Endodermal cell (in vitro differentiated cells): ENCODE measurements at regions not wholly inside any gene's neighbourhood (a gene's known extent, or its start where the extent isn't known, plus 50 kb on each side); places are given as distances from the start of the nearest gene placed in this dataset.
A peak's percentile ranks its signal among the peaks of the same experiment; 100 is the strongest.

Source experiments
- DNase-seq: peaks from one replicate; pipeline ENCODE4 v3.0.0-alpha.2; 2017
- H3K27ac ChIP-seq: 2 replicates; pipeline ENCODE4 v1.5.1; 2013; ENCODE audit warnings: mild to moderate bottlenecking, low read depth, low read length, moderate library complexity
- H3K27me3 ChIP-seq: 2 replicates; pipeline ENCODE4 v1.6.1; 2013; ENCODE audit warnings: mild to moderate bottlenecking, low read length, moderate library complexity; ENCODE audit not compliant: insufficient read depth, control insufficient read depth, poor library complexity, severe bottlenecking
- H3K36me3 ChIP-seq: 2 replicates; pipeline ENCODE4 v1.7.0; 2013; ENCODE audit warnings: mild to moderate bottlenecking, low read length, moderate library complexity; ENCODE audit not compliant: control insufficient read depth, insufficient read depth
- H3K4me1 ChIP-seq: one replicate; pipeline ENCODE4 v1.7.0; 2013; ENCODE audit warnings: low read length; ENCODE audit not compliant: control insufficient read depth, insufficient read depth
- H3K4me3 ChIP-seq: 2 replicates; pipeline ENCODE4 v1.5.1; 2013; ENCODE audit warnings: mild to moderate bottlenecking, low read length, moderate library complexity
- H3K9ac ChIP-seq: 2 replicates; pipeline ENCODE4 v1.6.1; 2013; ENCODE audit warnings: mild to moderate bottlenecking, low read length, moderate library complexity; ENCODE audit not compliant: poor library complexity, severe bottlenecking; ENCODE audit errors: extremely low read depth
- H3K9me3 ChIP-seq: 2 replicates; pipeline ENCODE4 v1.6.1; 2013; ENCODE audit warnings: mild to moderate bottlenecking, low read length, moderate library complexity; ENCODE audit not compliant: control insufficient read depth
- H3K27ac Mint-ChIP-seq: 2 replicates; pipeline ENCODE4 v1.8.0; 2020; ENCODE audit warnings: mixed read lengths
- H3K27me3 Mint-ChIP-seq: 2 replicates; pipeline ENCODE4 v1.8.0; 2021; ENCODE audit warnings: mild to moderate bottlenecking, mixed read lengths; ENCODE audit not compliant: insufficient read depth
- H3K36me3 Mint-ChIP-seq: 2 replicates; pipeline ENCODE4 v1.8.0; 2020; ENCODE audit warnings: low read depth, mixed read lengths
- H3K4me1 Mint-ChIP-seq: 2 replicates; pipeline ENCODE4 v1.8.0; 2020; ENCODE audit warnings: mixed read lengths
- H3K4me3 Mint-ChIP-seq: 2 replicates; pipeline ENCODE4 v1.8.0; 2020; ENCODE audit warnings: mild to moderate bottlenecking, moderate library complexity, mixed read lengths
- H3K9me3 Mint-ChIP-seq: 2 replicates; pipeline ENCODE4 v1.8.0; 2020; ENCODE audit warnings: mild to moderate bottlenecking, mixed read lengths
- CTCF ChIP-seq: fragments of 200-600 bp; sonication (generic); conservative IDR thresholded peaks from 2 replicates; pipeline ENCODE4 v1.5.0; 2021; ENCODE audit warnings: antibody characterized with exemption, mild to moderate bottlenecking
- WGBS, 2 experiments: methylation state at CpG; one replicate each; pipeline versions ENCODE4 v1.1.5 to v1.1.7; 2013; ENCODE audit warnings: missing lambda C conversion rate in 2 of 2, mixed read lengths in 1 of 2; ENCODE audit not compliant: insufficient coverage in 1 of 2, insufficient read length in 1 of 2; 5-methylcytosine and 5-hydroxymethylcytosine counted together

GRCh38 chr3:27043328-27043955 is 325.7 kb downstream of the NEK10 start:
- H3K27ac ChIP-seq = no peak overlapping the region
- Mint-ChIP-seq H3K4me1 (peaks cover 47% of the 10 kb centered on the region), H3K36me3 (peaks cover 8% of the 10 kb centered on the region), H3K27ac (peak overlapping the region; percentile 81), H3K4me3 (no peak overlapping the region), H3K27me3 (no peaks in the 10 kb centered on the region), H3K9me3 (peaks cover 9% of the 10 kb centered on the region)
- H3K4me3 ChIP-seq = no peak overlapping the region
- no peak for DNase-seq
- no peaks in the 10 kb centered on the region for H3K36me3 ChIP-seq
- H3K27me3 ChIP-seq = no peaks in the 10 kb centered on the region
- H3K9ac ChIP-seq = no peak overlapping the region
- 38 to 53% methylated on average over 3 to 8 of the region's 8 CpGs for WGBS, 2 experiments
- peaks cover 21% of the 10 kb centered on the region for H3K9me3 ChIP-seq
- no peak for TF ChIP-seq CTCF
- H3K4me1 ChIP-seq = peaks cover 9% of the 10 kb centered on the region

- no peak for TF ChIP-seq CTCF
- Mint-ChIP-seq H3K27ac (no peak overlapping the region), H3K27me3 (no peaks in the 10 kb centered on the region), H3K9me3 (peaks cover 16% of the 10 kb centered on the region), H3K36me3 (peaks cover 6% of the 10 kb centered on the region), H3K4me1 (peaks cover 47% of the 10 kb centered on the region), H3K4me3 (no peak overlapping the region)
- peaks cover 28% of the 10 kb centered on the region for H3K9me3 ChIP-seq
- DNase-seq = no peak
- no peak overlapping the region for H3K9ac ChIP-seq
- no peak overlapping the region for H3K4me3 ChIP-seq
- no peaks in the 10 kb centered on the region for H3K27me3 ChIP-seq
- no peak overlapping the region for H3K27ac ChIP-seq
- WGBS, 2 experiments = 77 to 97% methylated on average over 2 of the region's 2 CpGs
- no peaks in the 10 kb centered on the region for H3K36me3 ChIP-seq
- H3K4me1 ChIP-seq = peaks cover 9% of the 10 kb centered on the region
Measured at GRCh38 chr3:27044931-27045481, 324.2 kb downstream of the NEK10 start.

GRCh38 chr3:27046351-27046750 is 322.8 kb downstream of the NEK10 start:
- Mint-ChIP-seq H3K27me3 (no peaks in the 10 kb centered on the region), H3K4me3 (no peak overlapping the region), H3K9me3 (peaks cover 26% of the 10 kb centered on the region), H3K4me1 (peaks cover 47% of the 10 kb centered on the region), H3K36me3 (peaks cover 4% of the 10 kb centered on the region), H3K27ac (peak overlapping the region; percentile 6)
- peaks cover 30% of the 10 kb centered on the region for H3K9me3 ChIP-seq
- no peak for DNase-seq
- no peaks in the 10 kb centered on the region for H3K36me3 ChIP-seq
- no peak for TF ChIP-seq CTCF
- peaks cover 9% of the 10 kb centered on the region for H3K4me1 ChIP-seq
- H3K4me3 ChIP-seq = peak overlapping the region; percentile 44
- no peak overlapping the region for H3K27ac ChIP-seq
- no peak overlapping the region for H3K9ac ChIP-seq
- no peaks in the 10 kb centered on the region for H3K27me3 ChIP-seq
